ENCODE measurements at regions not wholly inside any gene's neighbourhood (a gene's known extent, or its start where the extent isn't known, plus 50 kb on each side); places are given as distances from the start of the nearest gene placed in this dataset.
"Not testable (repeated sequence)": the region's sequence is repeated elsewhere in the genome, so short reads cannot be mapped to it uniquely, and the experiment has no call there.

DNA sequence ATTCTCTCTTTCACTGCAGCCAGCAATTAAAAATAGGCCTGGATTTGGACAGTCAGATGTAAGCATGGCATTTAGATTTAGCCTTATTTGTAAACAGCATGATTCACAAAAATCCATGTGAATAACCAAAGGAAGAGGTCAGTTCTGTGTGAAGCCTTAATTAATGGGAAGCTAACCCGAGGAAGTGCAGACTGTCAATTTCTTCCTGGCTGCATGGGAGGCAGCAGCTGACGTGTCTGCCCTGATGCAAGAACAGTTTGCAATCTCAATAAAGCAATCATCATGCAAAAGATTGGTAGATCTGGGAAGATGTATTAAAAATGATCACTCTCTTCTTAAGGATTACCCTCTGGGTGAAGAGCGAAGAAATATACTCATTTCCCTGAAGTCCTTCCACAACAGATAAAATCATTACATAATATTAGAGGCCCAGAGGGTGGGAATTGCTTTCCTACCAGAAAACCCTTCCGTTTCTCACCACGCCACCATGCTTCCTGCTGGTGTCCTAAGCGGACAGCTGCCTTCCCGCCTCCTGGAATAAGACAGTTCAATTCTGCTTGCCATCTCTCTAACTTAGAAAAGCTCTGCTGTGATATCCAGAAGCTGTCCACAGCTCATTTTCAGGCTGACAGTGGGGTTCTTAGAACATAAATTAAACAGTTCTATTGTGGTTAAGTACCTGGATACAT, 526.7 kb upstream of the NRP1 start:
- intact Hi-C loops (cut with DNase I): no loop called here
- DNase-seq (no peak), ATAC-seq (no peak)
- H3K27me3 ChIP-seq (ENCODE audit: low read depth): no peaks in the 10 kb centered on the region
- H3K36me3 ChIP-seq: no peaks in the 10 kb centered on the region
- H3K4me3 ChIP-seq: no peak overlapping the region
- no peaks in the 10 kb centered on the region for H3K9me3 ChIP-seq
- TF ChIP-seq, protein P1, sequence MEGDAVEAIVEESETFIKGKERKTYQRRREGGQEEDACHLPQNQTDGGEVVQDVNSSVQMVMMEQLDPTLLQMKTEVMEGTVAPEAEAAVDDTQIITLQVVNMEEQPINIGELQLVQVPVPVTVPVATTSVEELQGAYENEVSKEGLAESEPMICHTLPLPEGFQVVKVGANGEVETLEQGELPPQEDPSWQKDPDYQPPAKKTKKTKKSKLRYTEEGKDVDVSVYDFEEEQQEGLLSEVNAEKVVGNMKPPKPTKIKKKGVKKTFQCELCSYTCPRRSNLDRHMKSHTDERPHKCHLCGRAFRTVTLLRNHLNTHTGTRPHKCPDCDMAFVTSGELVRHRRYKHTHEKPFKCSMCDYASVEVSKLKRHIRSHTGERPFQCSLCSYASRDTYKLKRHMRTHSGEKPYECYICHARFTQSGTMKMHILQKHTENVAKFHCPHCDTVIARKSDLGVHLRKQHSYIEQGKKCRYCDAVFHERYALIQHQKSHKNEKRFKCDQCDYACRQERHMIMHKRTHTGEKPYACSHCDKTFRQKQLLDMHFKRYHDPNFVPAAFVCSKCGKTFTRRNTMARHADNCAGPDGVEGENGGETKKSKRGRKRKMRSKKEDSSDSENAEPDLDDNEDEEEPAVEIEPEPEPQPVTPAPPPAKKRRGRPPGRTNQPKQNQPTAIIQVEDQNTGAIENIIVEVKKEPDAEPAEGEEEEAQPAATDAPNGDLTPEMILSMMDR (IDR thresholded peaks at IDR 0.05): no peak
- no peak overlapping the region for H3K27ac ChIP-seq
- no peaks in the 10 kb centered on the region for H3K4me1 ChIP-seq

DNA sequence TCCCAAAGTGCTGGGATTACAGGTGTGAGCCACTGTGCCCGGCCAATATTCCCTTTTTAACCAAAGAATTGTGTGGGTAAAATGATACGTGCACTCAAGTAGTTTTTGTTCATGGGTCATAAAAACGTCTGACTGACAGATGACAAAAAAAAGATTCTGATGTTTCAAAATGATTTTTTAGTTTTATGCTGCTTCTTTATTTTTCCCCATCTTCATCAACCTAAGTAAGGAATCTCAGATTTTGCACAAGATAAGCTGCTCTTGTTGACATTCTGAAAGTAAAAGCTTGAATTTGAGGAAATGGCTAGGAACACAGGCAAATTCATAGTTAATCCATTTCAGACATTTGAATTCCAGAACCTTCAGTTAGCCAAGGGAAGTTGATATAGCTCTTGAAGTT, 526.1 kb upstream of the NRP1 start:
- Histone ChIP-seq H3K4me1 (no peaks in the 10 kb centered on the region), H3K9me3 (no peaks in the 10 kb centered on the region), H3K27me3 (ENCODE audit: low read depth) (no peaks in the 10 kb centered on the region), H3K4me3 (no peak overlapping the region), H3K27ac (no peak overlapping the region), H3K36me3 (no peaks in the 10 kb centered on the region)
- TF ChIP-seq, protein P1 (IDR thresholded peaks at IDR 0.05): no peak
- DNase-seq (no peak), ATAC-seq (no peak)
- intact Hi-C loops (cut with DNase I): no loop called here

DNA sequence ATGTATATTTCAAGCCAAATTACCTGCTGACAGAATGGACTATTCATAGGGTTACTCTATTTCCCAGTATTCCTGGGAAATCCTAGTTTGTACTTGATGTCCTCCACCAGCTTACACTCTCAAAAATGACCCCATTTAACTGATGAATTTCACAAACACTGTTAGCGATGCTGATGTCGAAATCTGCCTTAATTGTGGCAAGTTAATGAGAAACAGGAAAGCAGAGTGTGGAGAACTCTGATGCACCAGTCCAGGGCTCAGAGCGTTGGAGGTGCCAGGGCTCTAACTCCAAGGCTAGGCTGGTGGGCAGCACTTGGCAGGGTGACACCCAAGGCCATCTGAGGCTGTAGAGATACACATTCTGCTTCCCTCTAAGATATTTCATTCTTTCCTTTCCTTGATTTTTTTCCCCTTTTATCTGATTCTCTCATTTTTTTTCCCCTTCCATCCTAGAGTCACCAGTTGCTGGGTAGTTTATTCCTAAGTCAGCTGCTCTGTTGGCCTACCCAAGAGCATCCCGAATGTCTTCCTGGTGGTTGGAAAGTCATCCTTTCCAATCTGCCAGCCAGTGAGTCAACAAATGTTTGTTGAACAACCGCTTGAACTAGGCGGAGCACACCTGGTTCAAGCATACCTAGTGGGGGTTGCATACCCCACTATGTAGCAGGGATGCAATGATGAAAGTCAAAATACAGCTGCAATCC, 525.0 kb upstream of the NRP1 start:
- TF ChIP-seq, protein P1 (IDR thresholded peaks at IDR 0.05): no peak
- ATAC-seq (no peak), DNase-seq (no peak)
- no peak overlapping the region for H3K4me3 ChIP-seq
- no peaks in the 10 kb centered on the region for H3K27me3 ChIP-seq (ENCODE audit: low read depth)
- no peaks in the 10 kb centered on the region for H3K4me1 ChIP-seq
- no peak overlapping the region for H3K27ac ChIP-seq
- intact Hi-C loops (cut with DNase I): no loop called here
- H3K36me3 ChIP-seq: no peaks in the 10 kb centered on the region
- H3K9me3 ChIP-seq: no peaks in the 10 kb centered on the region

DNA sequence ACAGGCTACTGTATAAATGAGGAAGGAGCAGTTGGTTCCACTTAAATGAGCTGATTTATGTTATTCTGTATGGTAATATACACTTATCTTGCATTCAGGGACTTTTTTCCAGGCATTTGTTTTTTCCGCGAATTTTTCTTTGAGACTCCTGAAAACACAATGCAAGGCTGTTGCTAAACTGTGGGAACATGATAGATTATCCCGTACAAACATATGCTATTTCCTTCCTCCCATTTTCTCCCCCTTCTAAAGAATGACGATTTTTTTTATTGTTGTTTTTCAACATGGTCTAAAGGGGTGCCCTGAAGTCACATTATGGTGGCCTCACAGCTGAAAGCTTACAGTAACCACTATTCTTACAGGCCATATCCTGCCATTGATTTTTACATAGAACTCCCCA, 523.9 kb upstream of the NRP1 start:
- H3K27me3 ChIP-seq (ENCODE audit: low read depth): no peaks in the 10 kb centered on the region
- no peak overlapping the region for H3K4me3 ChIP-seq
- ATAC-seq (no peak), DNase-seq (no peak)
- H3K4me1 ChIP-seq: no peaks in the 10 kb centered on the region
- H3K36me3 ChIP-seq: no peaks in the 10 kb centered on the region
- H3K27ac ChIP-seq: no peak overlapping the region
- intact Hi-C loops (cut with DNase I): no loop called here
- no peaks in the 10 kb centered on the region for H3K9me3 ChIP-seq
- TF ChIP-seq, protein P1 (IDR thresholded peaks at IDR 0.05): no peak

DNA sequence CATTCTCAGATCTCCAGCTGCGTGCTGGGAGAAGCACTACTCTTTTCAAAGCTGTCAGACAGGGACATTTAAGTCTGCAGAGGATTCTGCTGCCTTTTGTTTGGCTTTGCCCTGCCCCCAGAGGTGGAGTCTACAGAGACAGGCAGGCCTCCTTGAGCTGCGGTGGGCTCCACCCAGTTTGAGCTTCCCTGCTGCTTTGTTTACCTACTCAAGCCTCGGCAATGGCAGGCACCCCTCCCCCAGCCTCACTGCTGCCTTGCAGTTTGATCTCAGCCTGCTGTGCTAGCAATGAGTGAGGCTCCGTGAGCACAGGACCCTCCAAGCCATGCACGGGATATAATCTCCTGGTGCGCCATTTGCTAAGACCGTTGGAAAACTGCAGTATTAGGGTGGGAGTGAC, 518.8 kb upstream of the NRP1 start:
- H3K27ac ChIP-seq; intact Hi-C loops (cut with DNase I); H3K9me3 ChIP-seq; H3K27me3 ChIP-seq (ENCODE audit: low read depth); H3K36me3 ChIP-seq; DNase-seq; H3K4me3 ChIP-seq; H3K4me1 ChIP-seq; ATAC-seq: not testable (repeated sequence)

DNA sequence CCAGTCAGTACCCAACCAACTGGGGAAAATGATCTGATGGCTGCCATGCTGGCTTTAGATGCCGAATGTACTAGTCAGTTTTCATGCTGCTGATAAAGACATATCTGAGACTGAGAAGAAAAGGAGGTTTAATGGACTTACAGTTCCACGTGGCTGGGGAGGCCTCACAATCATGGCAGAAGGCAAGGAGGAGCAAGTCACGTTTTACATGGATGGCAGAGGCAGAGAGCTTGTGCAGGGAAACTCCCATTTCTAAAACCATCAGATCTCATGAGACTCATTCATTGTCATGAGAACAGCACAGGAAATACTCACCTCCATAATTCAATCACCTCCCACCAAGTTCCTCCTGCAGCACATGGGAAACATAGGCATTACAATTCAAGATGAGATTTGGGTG, 508.9 kb upstream of the NRP1 start:
- H3K4me3 ChIP-seq: no peak overlapping the region
- no peak for ATAC-seq
- H3K4me1 ChIP-seq: no peaks in the 10 kb centered on the region
- TF ChIP-seq, protein P1 (IDR thresholded peaks at IDR 0.05): no peak
- H3K9me3 ChIP-seq: no peaks in the 10 kb centered on the region
- no peaks in the 10 kb centered on the region for H3K36me3 ChIP-seq
- intact Hi-C loops (cut with DNase I): no loop called here
- no peaks in the 10 kb centered on the region for H3K27me3 ChIP-seq (ENCODE audit: low read depth)
- no peak overlapping the region for H3K27ac ChIP-seq
- no peak for DNase-seq

Measured in lower lobe of right lung (tissue), 2 donors.